ENCODE measurements at regions not wholly inside any gene's neighbourhood (a gene's known extent, or its start where the extent isn't known, plus 50 kb on each side); places are given as distances from the start of the nearest gene placed in this dataset.
A peak's percentile ranks its signal among the peaks of the same experiment; 100 is the strongest.
"Not testable (repeated sequence)": the region's sequence is repeated elsewhere in the genome, so short reads cannot be mapped to it uniquely, and the experiment has no call there.

DNA sequence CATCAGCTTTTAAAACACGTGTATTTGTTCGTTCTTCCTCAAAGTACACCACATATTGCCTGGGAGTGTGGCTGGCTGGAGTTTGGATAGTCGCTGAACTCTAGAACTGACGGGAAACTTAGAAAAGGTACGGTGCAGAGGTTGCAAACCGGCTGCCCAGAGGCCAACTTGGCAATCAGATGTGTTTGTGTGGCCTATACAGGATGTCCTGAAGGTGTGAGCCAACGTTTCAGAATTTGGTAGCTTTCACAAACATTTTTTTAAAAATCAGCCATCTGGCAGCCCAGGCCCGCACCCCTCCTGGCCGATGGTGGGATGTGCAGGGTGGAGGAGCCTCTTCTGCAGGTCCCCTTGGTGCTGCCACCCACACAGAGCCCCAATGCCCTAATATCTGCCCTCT, 73.6 kb upstream of the SLC25A33 start:
- DNase-seq, result no peak

- DNase-seq, result peak; percentile 82
Measured at GRCh38 chr1:9466780-9467758, 72.2 kb upstream of the SLC25A33 start.

- DNase-seq, result not testable (repeated sequence)
Measured at GRCh38 chr1:9469882-9470281, 69.4 kb upstream of the SLC25A33 start.

DNA sequence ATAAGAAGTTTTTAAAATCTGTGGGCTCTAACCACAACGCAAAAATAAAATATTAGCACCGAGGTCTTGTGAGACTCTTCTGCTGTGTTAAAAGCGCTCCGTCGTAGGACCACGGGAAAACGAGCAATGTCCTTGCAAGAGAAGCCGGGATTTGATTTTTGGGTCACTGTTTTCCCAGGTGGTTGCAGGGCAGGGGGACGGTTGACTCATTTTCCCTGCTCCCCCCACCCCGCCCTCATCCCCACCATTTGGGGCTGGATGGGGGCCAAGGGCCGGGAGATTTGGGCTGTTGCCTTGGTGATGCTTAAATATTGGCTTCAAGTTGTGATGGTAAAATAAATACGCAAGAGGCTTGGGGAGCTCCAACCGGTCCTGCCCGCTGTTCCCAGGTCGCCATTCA, 67.6 kb upstream of the SLC25A33 start:
- DNase-seq, result no peak

- DNase-seq, result no peak
Measured at GRCh38 chr1:9472386-9473031, 66.8 kb upstream of the SLC25A33 start.

GRCh38 chr1:9473032-9473807, 66.0 kb upstream of the SLC25A33 start:
- DNase-seq, result peak; percentile 80

- no peak for DNase-seq
Measured at GRCh38 chr1:9475061-9475627, 64.1 kb upstream of the SLC25A33 start.

DNA sequence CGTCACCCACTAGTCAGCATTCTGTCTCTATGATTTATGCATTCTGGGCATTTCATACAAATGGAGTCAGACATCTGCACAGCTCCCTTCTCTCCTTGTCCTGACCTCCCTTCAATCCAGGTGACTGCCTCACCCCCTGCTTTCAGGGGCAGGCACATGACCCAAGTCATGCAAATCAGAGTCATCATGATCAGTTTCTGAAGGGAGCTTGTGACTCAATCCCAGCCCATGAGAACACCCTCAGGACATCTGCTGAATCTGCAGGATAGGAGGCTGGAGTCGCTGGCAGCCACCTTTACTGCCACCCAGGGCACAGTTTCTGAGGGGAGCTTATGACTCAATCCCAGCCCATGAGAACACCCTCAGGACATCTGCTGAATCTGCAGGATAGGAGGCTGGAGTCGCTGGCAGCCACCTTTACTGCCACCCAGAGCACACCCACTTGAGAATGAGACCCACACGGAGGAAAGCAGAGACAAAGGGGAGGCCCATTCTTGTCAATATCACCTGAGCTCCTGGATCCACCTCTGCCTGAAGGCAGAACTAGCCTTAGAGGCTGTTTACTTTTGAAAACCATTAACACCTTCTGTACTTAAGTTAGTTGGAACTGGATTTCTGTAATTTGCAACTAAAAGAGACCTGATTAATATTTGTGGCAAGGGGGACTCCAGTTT, 62.3 kb upstream of the SLC25A33 start:
- no peak for DNase-seq

DNA sequence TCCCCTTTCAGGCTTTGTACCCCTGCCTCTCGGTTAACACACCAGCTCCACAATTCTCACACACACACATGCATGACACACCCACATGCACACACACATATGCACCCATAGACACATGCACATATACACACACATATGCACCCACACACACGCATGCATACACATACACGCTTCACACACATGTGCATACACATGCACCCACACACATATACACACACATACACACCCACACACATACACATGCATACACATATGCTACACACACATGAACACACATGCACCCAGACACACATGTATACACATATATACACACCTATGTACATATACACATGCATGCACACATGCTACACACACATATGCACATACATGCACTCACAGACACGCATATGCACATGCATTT, 61.7 kb upstream of the SLC25A33 start:
- DNase-seq, result no peak

GRCh38 chr1:9478021-9478420, 61.2 kb upstream of the SLC25A33 start:
- DNase-seq, result no peak

- no peak for DNase-seq
Measured at GRCh38 chr1:9481048-9481447, 58.2 kb upstream of the SLC25A33 start.

GRCh38 chr1:9482403-9482802, 56.9 kb upstream of the SLC25A33 start:
- no peak for DNase-seq

DNA sequence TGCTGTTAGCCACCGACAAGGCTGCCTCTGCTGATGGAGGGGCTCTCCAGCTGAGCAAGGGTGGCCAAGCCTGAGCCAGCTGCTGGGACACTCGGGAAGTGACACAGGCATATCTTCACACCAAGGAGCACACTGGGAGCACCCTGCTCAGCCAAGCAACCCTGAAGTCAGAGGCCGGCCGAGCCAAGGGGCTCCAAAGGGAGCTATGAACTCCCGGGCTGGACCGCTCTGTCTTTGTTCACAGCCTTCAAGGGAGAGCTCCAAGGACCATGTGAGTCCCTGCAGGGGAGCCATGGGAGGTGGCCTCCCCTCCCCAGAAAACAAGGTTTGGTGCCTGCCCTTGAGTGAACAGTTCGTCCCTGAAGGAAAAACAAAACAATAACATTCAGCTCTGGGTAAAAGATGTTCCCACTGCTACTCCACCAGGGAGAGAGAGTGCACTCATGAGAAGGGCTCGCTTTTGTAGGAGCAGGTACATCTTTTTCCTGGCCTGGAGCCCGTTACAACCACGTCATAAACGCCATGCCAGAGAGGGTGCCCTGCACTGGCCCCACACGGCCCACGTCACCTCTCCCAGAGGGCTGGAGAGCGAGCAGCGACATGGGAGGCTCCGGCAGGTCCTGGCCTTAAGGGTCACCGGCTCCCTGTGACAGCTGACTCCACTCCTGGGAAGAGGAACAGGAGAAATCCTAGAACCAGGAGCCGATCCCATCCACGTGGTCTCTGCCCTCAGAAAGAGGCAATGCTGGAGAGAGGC, 56.3 kb upstream of the SLC25A33 start:
- no peak for DNase-seq

- no peak for DNase-seq
Measured at GRCh38 chr1:9486466-9487140, 52.7 kb upstream of the SLC25A33 start.
